ENCODE measurements at regions not wholly inside any gene's neighbourhood (a gene's known extent, or its start where the extent isn't known, plus 50 kb on each side); places are given as distances from the start of the nearest gene placed in this dataset.
A peak's percentile ranks its signal among the peaks of the same experiment; 100 is the strongest.
"Not testable (repeated sequence)": the region's sequence is repeated elsewhere in the genome, so short reads cannot be mapped to it uniquely, and the experiment has no call there.

- Histone ChIP-seq H3K4me3 (ENCODE audit: control insufficient read depth in 1 of 7, extremely low read depth in 1 of 7, insufficient read depth in 4 of 7, low read depth in 2 of 7, low read length in 6 of 7) (no peak overlapping the region), H3K27ac (ENCODE audit: insufficient read depth in 1 of 2, low read depth in 1 of 2, low read length in 2 of 2, poor library complexity in 1 of 2, severe bottlenecking in 2 of 2) (no peak overlapping the region), H3K27me3 (replicated peaks in 2 of 5; ENCODE audit: control insufficient read depth in 4 of 5, insufficient read depth in 5 of 5, low read length in 4 of 5) (no peaks in the 10 kb centered on the region), H3K9me3 (ENCODE audit: control extremely low read depth in 1 of 5, control insufficient read depth in 4 of 5, insufficient read depth in 2 of 5, low read depth in 1 of 5, low read length in 4 of 5) (no peaks in the 10 kb centered on the region), H3K4me1 (ENCODE audit: control extremely low read depth in 1 of 4, control insufficient read depth in 4 of 4, insufficient read depth in 4 of 4, low read length in 3 of 4) (peaks cover 7 to 20% (median 15%) of the 10 kb centered on the region in 4 experiments), H3K36me3 (ENCODE audit: control insufficient read depth in 4 of 4, insufficient read depth in 4 of 4, low read length in 3 of 4) (no peaks in the 10 kb centered on the region)
- ChIA-PET CTCF (no interaction called here), POLR2A (no interaction called here)
- no peak for DNase-seq
- 100% methylated on average over 3 of the region's 6 CpGs for WGBS (ENCODE audit: insufficient coverage)
These were observed 194.8 kb upstream of the ZNF217 start for GRCh38 chr20:53788253-53789022.

DNA sequence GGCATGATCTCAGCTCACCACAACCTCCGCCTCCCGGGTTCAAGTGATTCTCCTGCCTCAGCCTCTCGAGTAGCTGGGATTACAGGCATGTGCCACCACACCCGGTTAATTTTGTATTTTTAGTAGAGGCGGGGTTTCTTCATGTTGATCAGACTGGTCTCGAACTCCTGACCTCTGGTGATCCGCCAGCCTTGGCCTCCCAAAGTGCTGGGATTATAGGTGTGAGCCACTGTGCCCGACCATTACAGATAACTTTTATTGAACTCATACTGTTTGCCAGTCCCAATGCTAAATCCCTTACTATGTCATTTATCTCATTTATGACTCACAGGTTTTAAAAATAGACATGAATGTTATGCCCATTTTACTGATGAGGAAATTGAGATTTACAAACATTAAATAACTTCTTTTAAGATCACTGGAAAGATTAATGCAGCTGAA, 193.9 kb upstream of the ZNF217 start:
- H3K27ac ChIP-seq (ENCODE audit: insufficient read depth in 1 of 2, low read depth in 1 of 2, low read length in 2 of 2, poor library complexity in 1 of 2, severe bottlenecking in 2 of 2); POLR2A ChIA-PET; H3K36me3 ChIP-seq (ENCODE audit: control insufficient read depth in 4 of 4, insufficient read depth in 4 of 4, low read length in 3 of 4); H3K9me3 ChIP-seq (ENCODE audit: control extremely low read depth in 1 of 5, control insufficient read depth in 4 of 5, insufficient read depth in 2 of 5, low read depth in 1 of 5, low read length in 4 of 5); CTCF ChIA-PET; H3K27me3 ChIP-seq (replicated peaks in 2 of 5; ENCODE audit: control insufficient read depth in 4 of 5, insufficient read depth in 5 of 5, low read length in 4 of 5); H3K4me3 ChIP-seq (ENCODE audit: control insufficient read depth in 1 of 7, extremely low read depth in 1 of 7, insufficient read depth in 4 of 7, low read depth in 2 of 7, low read length in 6 of 7); DNase-seq: not testable (repeated sequence)
- peaks cover 7 to 20% (median 15%) of the 10 kb centered on the region in 4 experiments for H3K4me1 ChIP-seq (ENCODE audit: control extremely low read depth in 1 of 4, control insufficient read depth in 4 of 4, insufficient read depth in 4 of 4, low read length in 3 of 4)
- 100% methylated on average over 5 of the region's 8 CpGs for WGBS (ENCODE audit: insufficient coverage)

- H3K36me3 ChIP-seq (ENCODE audit: control insufficient read depth in 4 of 4, insufficient read depth in 4 of 4, low read length in 3 of 4), result no peaks in the 10 kb centered on the region
- no peak overlapping the region for H3K27ac ChIP-seq (ENCODE audit: insufficient read depth in 1 of 2, low read depth in 1 of 2, low read length in 2 of 2, poor library complexity in 1 of 2, severe bottlenecking in 2 of 2)
- peak; percentile 18 to 41 (median 23) for DNase-seq
- CTCF ChIA-PET, result interaction anchor here (0.5 to 1.6 kb wide), 4 partner anchors 26 to 212 kb away, joined by 3 to 5 read pairs (median 4); no protein-coding TSS in a partner anchor
- no peaks in the 10 kb centered on the region for H3K9me3 ChIP-seq (ENCODE audit: control extremely low read depth in 1 of 5, control insufficient read depth in 4 of 5, insufficient read depth in 2 of 5, low read depth in 1 of 5, low read length in 4 of 5)
- no peak overlapping the region for H3K4me3 ChIP-seq (ENCODE audit: control insufficient read depth in 1 of 7, extremely low read depth in 1 of 7, insufficient read depth in 4 of 7, low read depth in 2 of 7, low read length in 6 of 7)
- H3K27me3 ChIP-seq (replicated peaks in 2 of 5; ENCODE audit: control insufficient read depth in 4 of 5, insufficient read depth in 5 of 5, low read length in 4 of 5), result no peaks in the 10 kb centered on the region
- WGBS (ENCODE audit: insufficient coverage), result 83% methylated on average over 2 of the region's 9 CpGs
- POLR2A ChIA-PET, result no interaction called here
- H3K4me1 ChIP-seq (ENCODE audit: control extremely low read depth in 1 of 4, control insufficient read depth in 4 of 4, insufficient read depth in 4 of 4, low read length in 3 of 4), result peaks cover 7 to 20% (median 15%) of the 10 kb centered on the region in 4 experiments
These were observed 193.0 kb upstream of the ZNF217 start for GRCh38 chr20:53786445-53787267.

GRCh38 chr20:53786071-53786444, 192.4 kb upstream of the ZNF217 start:
- no peak overlapping the region for H3K4me3 ChIP-seq (ENCODE audit: control insufficient read depth in 1 of 7, extremely low read depth in 1 of 7, insufficient read depth in 4 of 7, low read depth in 2 of 7, low read length in 6 of 7)
- H3K36me3 ChIP-seq (ENCODE audit: control insufficient read depth in 4 of 4, insufficient read depth in 4 of 4, low read length in 3 of 4), result no peaks in the 10 kb centered on the region
- peaks cover 7 to 20% (median 12%) of the 10 kb centered on the region in 4 experiments for H3K4me1 ChIP-seq (ENCODE audit: control extremely low read depth in 1 of 4, control insufficient read depth in 4 of 4, insufficient read depth in 4 of 4, low read length in 3 of 4)
- no peaks in the 10 kb centered on the region for H3K27me3 ChIP-seq (replicated peaks in 2 of 5; ENCODE audit: control insufficient read depth in 4 of 5, insufficient read depth in 5 of 5, low read length in 4 of 5)
- no peak overlapping the region for H3K27ac ChIP-seq (ENCODE audit: insufficient read depth in 1 of 2, low read depth in 1 of 2, low read length in 2 of 2, poor library complexity in 1 of 2, severe bottlenecking in 2 of 2)
- 100% methylated on average over 2 of the region's 3 CpGs for WGBS (ENCODE audit: insufficient coverage)
- no peaks in the 10 kb centered on the region for H3K9me3 ChIP-seq (ENCODE audit: control extremely low read depth in 1 of 5, control insufficient read depth in 4 of 5, insufficient read depth in 2 of 5, low read depth in 1 of 5, low read length in 4 of 5)
- POLR2A ChIA-PET, result no interaction called here
- no peak for DNase-seq
- CTCF ChIA-PET, result interaction anchor here (1.6 kb wide), 1 partner anchor 212 kb away, joined by 5 read pairs; no protein-coding TSS in a partner anchor

DNA sequence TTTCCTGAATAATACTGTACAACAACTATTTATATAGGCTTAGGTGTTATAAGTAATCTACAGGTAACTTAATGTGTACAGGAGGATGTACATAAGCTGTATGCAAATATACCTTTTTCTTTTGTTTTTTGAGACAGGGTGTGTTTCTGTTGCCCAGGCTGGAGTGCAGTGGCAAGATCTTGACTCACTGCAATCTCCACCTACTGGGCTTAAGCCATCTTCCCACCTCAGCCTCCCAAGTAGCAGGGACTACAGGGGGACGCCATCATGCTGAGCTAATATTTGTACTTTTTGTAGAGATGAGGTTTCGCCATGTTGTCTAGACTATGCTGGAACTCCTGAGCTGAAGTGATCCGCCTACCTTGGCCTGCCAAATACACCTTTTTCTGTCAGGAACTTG, 191.7 kb upstream of the ZNF217 start:
- Histone ChIP-seq H3K9me3 (ENCODE audit: control extremely low read depth in 1 of 5, control insufficient read depth in 4 of 5, insufficient read depth in 2 of 5, low read depth in 1 of 5, low read length in 4 of 5) (no peaks in the 10 kb centered on the region), H3K4me3 (ENCODE audit: control insufficient read depth in 1 of 7, extremely low read depth in 1 of 7, insufficient read depth in 4 of 7, low read depth in 2 of 7, low read length in 6 of 7) (no peak overlapping the region), H3K27ac (ENCODE audit: insufficient read depth in 1 of 2, low read depth in 1 of 2, low read length in 2 of 2, poor library complexity in 1 of 2, severe bottlenecking in 2 of 2) (no peak overlapping the region), H3K36me3 (ENCODE audit: control insufficient read depth in 4 of 4, insufficient read depth in 4 of 4, low read length in 3 of 4) (no peaks in the 10 kb centered on the region), H3K27me3 (replicated peaks in 2 of 5; ENCODE audit: control insufficient read depth in 4 of 5, insufficient read depth in 5 of 5, low read length in 4 of 5) (no peaks in the 10 kb centered on the region), H3K4me1 (ENCODE audit: control extremely low read depth in 1 of 4, control insufficient read depth in 4 of 4, insufficient read depth in 4 of 4, low read length in 3 of 4) (peaks cover 5 to 20% (median 9%) of the 10 kb centered on the region in 4 experiments)
- ChIA-PET CTCF (no interaction called here), POLR2A (no interaction called here)
- 93% methylated on average over 2 of the region's 3 CpGs for WGBS (ENCODE audit: insufficient coverage)
- DNase-seq, result no peak

DNA sequence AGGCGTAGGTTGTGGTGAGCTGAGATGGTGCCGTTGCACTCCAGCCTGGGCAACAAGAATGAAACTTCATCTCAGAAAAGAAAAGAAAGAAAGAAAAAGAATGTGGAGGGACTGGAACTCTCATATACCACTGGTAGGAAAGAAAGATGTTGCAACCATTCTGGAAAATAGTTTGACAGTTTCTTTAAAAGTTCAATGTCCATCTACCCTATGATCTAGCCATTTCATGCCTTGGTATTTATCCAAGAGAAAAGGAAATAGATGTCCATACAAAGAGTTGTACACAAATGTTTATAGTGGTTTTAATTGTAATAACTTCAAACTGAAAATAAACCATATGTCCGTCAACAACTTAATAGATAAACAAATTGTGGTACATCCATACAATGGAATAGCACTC, 190.1 kb upstream of the ZNF217 start:
- whole genome bisulfite sequencing (ENCODE audit: insufficient coverage), result 70% methylated on average over 2 of the region's 3 CpGs
- no peak overlapping the region for H3K27ac ChIP-seq (ENCODE audit: insufficient read depth in 1 of 2, low read depth in 1 of 2, low read length in 2 of 2, poor library complexity in 1 of 2, severe bottlenecking in 2 of 2)
- H3K36me3 ChIP-seq (ENCODE audit: control insufficient read depth in 4 of 4, insufficient read depth in 4 of 4, low read length in 3 of 4), result no peaks in the 10 kb centered on the region
- H3K9me3 ChIP-seq (ENCODE audit: control extremely low read depth in 1 of 5, control insufficient read depth in 4 of 5, insufficient read depth in 2 of 5, low read depth in 1 of 5, low read length in 4 of 5), result no peaks in the 10 kb centered on the region
- ChIA-PET POLR2A (no interaction called here), CTCF (no interaction called here)
- no peaks in the 10 kb centered on the region for H3K27me3 ChIP-seq (replicated peaks in 2 of 5; ENCODE audit: control insufficient read depth in 4 of 5, insufficient read depth in 5 of 5, low read length in 4 of 5)
- H3K4me1 ChIP-seq (ENCODE audit: control extremely low read depth in 1 of 4, control insufficient read depth in 4 of 4, insufficient read depth in 4 of 4, low read length in 3 of 4), result peaks cover 5 to 20% (median 9%) of the 10 kb centered on the region in 4 experiments
- no peak for DNase-seq
- no peak overlapping the region for H3K4me3 ChIP-seq (ENCODE audit: control insufficient read depth in 1 of 7, extremely low read depth in 1 of 7, insufficient read depth in 4 of 7, low read depth in 2 of 7, low read length in 6 of 7)
